GM18519 (cell line): ENCODE measurements at regions not wholly inside any gene's neighbourhood (a gene's known extent, or its start where the extent isn't known, plus 50 kb on each side); places are given as distances from the start of the nearest gene placed in this dataset.
"Not testable (repeated sequence)": the region's sequence is repeated elsewhere in the genome, so short reads cannot be mapped to it uniquely, and the experiment has no call there.

Experiments used
- ATAC-seq: cut with Tn5 transposase; IDR thresholded peaks from one replicate; pipeline ENCODE4 v1.9.1; 2021; ENCODE audit warnings: mild to moderate bottlenecking, moderate library complexity; ENCODE audit not compliant: unreplicated experiment, low FRiP score

DNA sequence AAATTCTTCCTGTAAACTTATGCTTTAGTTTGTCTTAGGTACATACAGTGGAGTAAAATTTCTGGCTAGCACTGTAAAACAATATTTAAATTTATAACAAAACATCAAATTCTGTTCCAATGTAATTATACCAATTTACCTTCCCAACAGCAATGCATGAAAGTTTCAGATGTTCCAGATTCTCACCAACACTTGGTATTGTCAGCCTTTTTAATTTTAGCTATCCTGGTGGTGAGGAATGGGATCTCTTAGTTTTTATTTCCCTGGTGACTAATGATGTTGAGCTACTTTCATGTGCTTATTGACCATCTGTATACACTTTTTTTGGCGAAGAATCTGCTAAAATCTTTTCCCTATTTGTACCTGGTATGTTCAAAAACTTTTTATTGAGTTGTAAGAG, 76.1 kb upstream of the PHACTR1 start:
- ATAC-seq, result no peak

DNA sequence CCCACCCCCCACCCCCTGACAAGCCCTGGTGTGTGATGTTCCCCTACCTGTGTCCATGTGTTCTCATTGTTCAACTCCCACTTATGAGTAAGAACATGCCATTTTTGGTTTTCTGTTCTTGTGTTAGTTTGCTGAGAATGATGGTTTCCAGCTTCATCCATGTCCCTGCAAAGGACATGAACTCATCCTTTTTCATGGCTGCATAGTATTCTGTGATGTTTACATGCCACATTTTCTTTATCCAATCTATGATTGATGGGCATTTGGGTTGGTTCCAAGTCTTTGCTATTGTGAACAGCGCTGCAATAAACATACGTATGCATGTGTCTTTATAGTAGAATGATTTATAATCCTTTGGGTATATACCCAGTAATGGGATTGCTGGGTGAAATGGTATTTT, 74.8 kb upstream of the PHACTR1 start:
- not testable (repeated sequence) for ATAC-seq

DNA sequence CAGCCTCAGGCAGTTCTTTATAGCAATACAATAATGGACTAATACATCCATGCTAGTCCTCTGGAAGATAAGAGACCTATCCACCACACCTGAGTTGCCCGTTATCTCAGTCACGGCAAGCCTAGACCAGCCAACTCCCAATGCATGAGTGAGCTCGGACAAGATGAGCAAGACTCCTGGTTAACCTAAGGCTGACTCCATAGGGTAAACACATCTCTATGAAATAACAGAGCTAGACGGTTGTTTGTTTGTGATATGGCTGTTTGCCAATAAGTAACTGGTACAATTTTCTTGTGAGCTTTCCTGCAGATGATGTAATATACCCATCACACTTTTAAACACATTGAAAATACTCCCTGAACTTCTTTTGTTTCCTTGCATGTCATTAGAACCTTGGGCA, 70.6 kb upstream of the PHACTR1 start:
- ATAC-seq, result no peak

DNA sequence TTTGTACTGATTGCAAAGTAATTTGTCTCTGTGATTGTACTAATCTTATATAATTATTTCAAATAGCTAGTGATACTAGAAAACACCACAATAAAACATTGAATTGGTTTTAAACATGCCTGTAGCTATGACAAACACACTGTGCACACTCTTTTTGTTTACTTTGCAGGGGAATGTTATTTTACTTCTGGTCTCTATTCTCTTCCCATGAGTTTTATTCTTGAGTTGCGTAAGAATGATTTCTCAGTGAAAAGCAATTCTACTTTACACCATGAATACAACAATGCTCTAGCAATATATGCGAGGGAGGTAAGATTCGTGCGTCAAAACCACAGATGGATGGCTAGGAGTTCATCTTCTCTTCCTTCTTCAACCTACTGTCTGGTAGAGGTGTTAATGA, 68.4 kb upstream of the PHACTR1 start:
- no peak for ATAC-seq

DNA sequence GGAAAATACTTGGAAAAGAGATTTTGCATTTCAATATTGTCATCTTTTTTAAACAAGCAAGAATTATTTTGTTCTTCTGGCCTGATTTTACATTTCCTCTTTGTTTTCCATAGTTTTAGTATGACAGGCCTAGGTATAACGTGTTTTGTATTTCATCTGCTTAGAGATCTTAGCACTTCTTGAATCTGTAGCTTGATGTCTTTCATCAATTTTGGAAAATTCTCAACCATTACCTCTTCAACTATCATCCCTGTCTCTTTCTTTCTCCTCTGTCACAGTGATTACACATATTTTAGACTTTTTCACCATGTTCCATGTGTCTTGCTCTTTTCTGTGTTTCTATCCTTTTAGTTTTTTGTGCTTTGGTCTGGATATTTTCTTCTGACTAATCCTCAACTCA, 67.2 kb upstream of the PHACTR1 start:
- no peak for ATAC-seq

DNA sequence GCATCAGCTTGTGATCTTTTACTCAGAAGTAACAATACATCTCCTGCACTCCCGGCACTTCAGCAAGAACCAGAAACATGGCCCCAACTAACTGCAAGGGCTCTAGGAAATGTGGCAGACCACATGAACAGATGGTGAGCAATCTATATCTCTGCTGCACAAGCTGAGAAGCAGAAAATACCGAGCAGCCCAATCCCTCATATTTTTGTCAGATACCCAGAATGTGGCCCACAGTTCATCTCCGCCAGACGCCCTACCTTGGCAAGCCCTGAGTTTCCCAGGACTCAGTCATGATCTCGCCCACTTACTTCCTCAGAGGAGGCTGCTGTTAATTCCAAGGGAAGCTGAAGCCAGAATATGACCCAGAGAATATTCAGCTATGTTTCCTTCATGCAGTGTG, 63.1 kb upstream of the PHACTR1 start:
- ATAC-seq, result no peak

DNA sequence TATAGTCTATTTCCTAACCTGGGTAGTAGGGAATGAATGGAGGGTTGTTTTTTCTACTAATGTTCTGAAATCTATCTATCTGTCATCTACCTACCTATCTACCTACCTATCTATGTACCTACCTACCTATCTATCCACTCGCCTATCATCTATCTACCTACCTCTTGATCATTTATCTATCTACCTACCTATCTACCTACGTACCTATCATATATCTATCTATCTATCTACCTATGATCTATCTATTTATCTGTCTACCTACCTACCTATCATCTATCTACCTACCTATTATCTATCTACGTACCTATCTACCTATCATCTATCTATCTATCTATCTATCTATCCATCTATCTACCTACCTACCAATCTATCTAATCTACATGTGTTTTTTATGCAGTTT, 62.5 kb upstream of the PHACTR1 start:
- ATAC-seq, result no peak

DNA sequence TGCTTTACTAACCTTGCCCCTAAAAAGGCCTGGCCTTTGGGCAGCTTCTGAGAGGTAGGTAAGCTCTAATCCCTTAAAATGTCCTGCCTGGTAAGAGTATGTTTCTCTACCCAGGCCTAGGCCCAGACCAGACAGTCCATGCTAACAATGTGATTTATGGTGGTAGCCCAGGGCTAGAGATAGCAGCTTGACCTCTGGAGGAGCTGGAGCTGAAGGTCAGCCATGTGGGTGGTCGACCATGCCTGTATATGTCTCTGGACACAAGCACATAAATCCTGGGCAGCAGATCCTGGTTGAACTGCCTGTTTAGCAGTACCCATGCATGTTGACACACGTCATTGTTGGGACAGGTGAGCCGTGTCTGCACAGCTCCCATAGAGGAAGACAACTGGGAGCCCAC, 62.1 kb upstream of the PHACTR1 start:
- no peak for ATAC-seq

DNA sequence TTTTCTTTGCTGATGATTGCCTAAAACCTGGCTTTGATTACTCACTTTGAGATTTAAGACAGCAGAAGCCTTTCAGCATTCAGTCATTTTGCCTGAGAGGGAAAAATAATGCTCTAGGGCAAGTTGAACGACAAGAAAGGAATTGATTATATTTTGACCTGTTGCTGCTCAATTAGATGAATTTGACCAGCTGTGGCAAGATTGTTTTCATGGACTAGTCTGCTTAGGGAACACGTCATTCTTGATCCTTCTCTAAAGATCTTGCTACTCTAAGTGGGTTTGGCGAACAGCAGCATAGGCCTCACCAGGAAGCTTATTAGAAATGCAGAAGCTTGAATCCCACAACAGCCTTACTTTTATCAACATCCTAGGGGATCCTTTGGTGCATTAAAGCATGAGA, 59.7 kb upstream of the PHACTR1 start:
- ATAC-seq, result no peak

DNA sequence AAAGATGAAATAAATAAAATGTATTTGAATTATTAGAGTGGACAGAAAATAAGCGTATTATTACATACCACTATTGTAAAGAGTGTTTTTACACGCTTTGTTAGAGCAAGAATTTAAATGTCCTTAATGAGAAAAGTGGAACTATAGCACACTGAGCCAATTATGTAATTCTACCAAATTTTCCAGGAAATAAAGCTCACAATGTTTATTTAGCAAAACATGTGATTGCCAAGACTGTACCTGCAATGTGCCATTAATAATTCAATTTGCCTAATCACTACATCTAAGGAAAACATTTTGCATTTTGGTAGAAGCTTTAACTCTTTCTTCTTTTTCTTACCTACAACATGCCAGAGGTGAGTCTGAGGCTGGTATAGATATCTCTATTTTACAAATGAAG, 58.7 kb upstream of the PHACTR1 start:
- ATAC-seq, result no peak

DNA sequence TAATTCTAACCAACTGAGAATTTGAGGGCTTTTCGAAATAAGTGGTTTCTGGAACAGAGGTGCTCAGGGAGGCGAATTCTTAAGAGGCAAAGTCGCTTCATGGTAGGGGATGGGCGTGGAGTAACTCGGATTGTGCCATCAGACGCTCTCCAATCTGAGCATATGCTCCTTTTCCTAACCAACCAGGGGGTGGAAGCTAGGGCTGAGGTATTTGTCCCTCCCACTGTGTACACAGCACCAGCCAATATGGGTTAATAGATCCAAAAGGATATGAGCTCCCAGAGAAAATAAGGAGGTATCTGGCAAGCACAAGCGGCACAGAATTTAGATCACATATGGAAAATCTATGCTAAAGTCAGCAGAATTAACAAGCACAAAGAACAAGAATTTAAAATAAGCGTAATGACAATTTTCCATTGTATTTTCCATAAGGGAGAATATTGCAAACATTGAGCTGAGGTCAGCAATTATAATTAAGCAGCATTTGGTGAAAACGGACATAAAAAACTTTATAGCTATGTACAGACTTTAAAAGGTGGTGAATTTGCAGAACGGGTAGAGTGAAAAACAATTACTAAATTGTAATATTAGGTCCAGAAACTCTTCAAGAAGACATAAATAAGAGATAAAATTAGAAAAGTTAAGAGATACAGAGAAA, 55.0 kb upstream of the PHACTR1 start:
- ATAC-seq, result no peak
